Nephron (organoid): ENCODE measurements at regions not wholly inside any gene's neighbourhood (a gene's known extent, or its start where the extent isn't known, plus 50 kb on each side); places are given as distances from the start of the nearest gene placed in this dataset.

Experiments used
- H3K27ac Mint-ChIP-seq, 3 experiments: 2 replicates each; pipeline ENCODE4 v1.8.0; 2020; ENCODE audit warnings: mixed read lengths in 3 of 3, mild to moderate bottlenecking in 2 of 3, moderate library complexity in 1 of 3
- H3K27me3 Mint-ChIP-seq: 2 replicates; pipeline ENCODE4 v1.8.0; 2021; ENCODE audit warnings: low read depth, mild to moderate bottlenecking, moderate library complexity, mixed read lengths
- H3K36me3 Mint-ChIP-seq: 2 replicates; pipeline ENCODE4 v1.8.0; 2020; ENCODE audit warnings: low read depth, mixed read lengths
- H3K4me1 Mint-ChIP-seq: 2 replicates; pipeline ENCODE4 v1.8.0; 2020; ENCODE audit warnings: mixed read lengths
- H3K4me3 Mint-ChIP-seq, 3 experiments: 2 replicates each; pipeline ENCODE4 v1.8.0; 2020; ENCODE audit warnings: mild to moderate bottlenecking in 3 of 3, mixed read lengths in 3 of 3, moderate library complexity in 2 of 3
- H3K9me3 Mint-ChIP-seq: 2 replicates; pipeline ENCODE4 v1.8.0; 2020; ENCODE audit warnings: mixed read lengths
- CTCF ChIP-seq, 3 experiments: fragments of 200-600 bp; sonication (generic); IDR thresholded peaks; one replicate each; pipeline ENCODE4 v1.5.0; 2021; ENCODE audit warnings: antibody characterized with exemption in 3 of 3; ENCODE audit not compliant: unreplicated experiment in 3 of 3

- Mint-ChIP-seq H3K27me3 (peaks cover 4% of the 10 kb centered on the region), H3K4me1 (no peaks in the 10 kb centered on the region), H3K27ac (no peak overlapping the region), H3K36me3 (no peaks in the 10 kb centered on the region), H3K9me3 (no peaks in the 10 kb centered on the region), H3K4me3 (no peak overlapping the region)
- TF ChIP-seq CTCF (IDR thresholded peaks at IDR 0.05; ENCODE audit: unreplicated experiment in 3 of 3), result no peak
Observed at GRCh38 chr2:180450841-180451240, 443.7 kb upstream of the CWC22 start.

- Mint-ChIP-seq H3K27ac (no peak overlapping the region), H3K4me1 (no peaks in the 10 kb centered on the region), H3K4me3 (no peak overlapping the region), H3K36me3 (no peaks in the 10 kb centered on the region), H3K9me3 (no peaks in the 10 kb centered on the region), H3K27me3 (peaks cover 4% of the 10 kb centered on the region)
- no peak for TF ChIP-seq CTCF (IDR thresholded peaks at IDR 0.05; ENCODE audit: unreplicated experiment in 3 of 3)
Observed at GRCh38 chr2:180449171-180449915, 442.2 kb upstream of the CWC22 start.

- H3K9me3 Mint-ChIP-seq, result peaks cover 2% of the 10 kb centered on the region
- peaks cover 4% of the 10 kb centered on the region for H3K27me3 Mint-ChIP-seq
- TF ChIP-seq CTCF (IDR thresholded peaks at IDR 0.05; ENCODE audit: unreplicated experiment in 3 of 3), result no peak
- H3K4me3 Mint-ChIP-seq, result no peak overlapping the region
- H3K27ac Mint-ChIP-seq, result no peak overlapping the region
- H3K36me3 Mint-ChIP-seq, result no peaks in the 10 kb centered on the region
- no peaks in the 10 kb centered on the region for H3K4me1 Mint-ChIP-seq
Observed at GRCh38 chr2:180446492-180446891, 439.4 kb upstream of the CWC22 start.

GRCh38 chr2:180443888-180444287, 436.8 kb upstream of the CWC22 start:
- Mint-ChIP-seq H3K27ac (no peak overlapping the region), H3K9me3 (peaks cover 2% of the 10 kb centered on the region), H3K4me3 (no peak overlapping the region), H3K36me3 (no peaks in the 10 kb centered on the region), H3K4me1 (no peaks in the 10 kb centered on the region), H3K27me3 (peaks cover 4% of the 10 kb centered on the region)
- no peak for TF ChIP-seq CTCF (IDR thresholded peaks at IDR 0.05; ENCODE audit: unreplicated experiment in 3 of 3)

- Mint-ChIP-seq H3K27ac (no peak overlapping the region), H3K4me1 (no peaks in the 10 kb centered on the region), H3K9me3 (peaks cover 2% of the 10 kb centered on the region), H3K36me3 (no peaks in the 10 kb centered on the region), H3K4me3 (no peak overlapping the region), H3K27me3 (peaks cover 3% of the 10 kb centered on the region)
- TF ChIP-seq CTCF (IDR thresholded peaks at IDR 0.05; ENCODE audit: unreplicated experiment in 3 of 3), result no peak
Observed at GRCh38 chr2:180442860-180443644, 436.0 kb upstream of the CWC22 start.
